ENCODE measurements at regions not wholly inside any gene's neighbourhood (a gene's known extent, or its start where the extent isn't known, plus 50 kb on each side); places are given as distances from the start of the nearest gene placed in this dataset.

DNA sequence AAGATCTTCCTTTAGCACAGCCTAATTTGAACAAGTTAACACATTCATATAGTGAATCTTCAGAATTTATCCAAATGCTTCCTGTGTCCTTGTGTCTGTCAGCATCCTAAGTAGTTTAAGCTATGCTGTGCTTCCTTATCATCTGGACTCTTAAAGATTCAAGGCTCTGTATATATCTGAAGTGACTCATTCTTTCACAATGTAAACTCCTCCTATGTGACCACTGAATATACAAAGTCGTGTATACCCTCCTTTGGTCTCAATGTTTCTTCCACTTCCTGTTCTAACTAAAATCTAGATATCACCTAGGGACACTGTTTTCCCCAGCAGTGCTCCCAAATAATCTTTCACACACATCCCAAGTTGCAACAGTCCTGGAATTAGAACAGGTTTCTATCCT lies 935.7 kb upstream of the NUDT12 start:
- H3K9me1 ChIP-seq (replicated peaks; ENCODE audit: control insufficient read depth, extremely low read depth, insufficient read depth, low read length): no peaks in the 10 kb centered on the region
- no peak for FAIRE-seq
- no peaks in the 10 kb centered on the region for H3K79me2 ChIP-seq (ENCODE audit: control insufficient read depth, insufficient read depth, low read length)
- dilution Hi-C loops (cut with MboI; ENCODE audit: extremely low pct_ligation_motif_present, low sequenced_read_pairs): no loop called here
- H3K27me3 ChIP-seq (ENCODE audit: control insufficient read depth in 2 of 2, insufficient read depth in 2 of 2, low read length in 2 of 2): no peaks in the 10 kb centered on the region
- peak; percentile 39 for TF ChIP-seq FOS (IDR thresholded peaks at IDR 0.05; ENCODE audit: borderline replicate concordance, insufficient read depth, low read length)
- TF ChIP-seq, protein P1, sequence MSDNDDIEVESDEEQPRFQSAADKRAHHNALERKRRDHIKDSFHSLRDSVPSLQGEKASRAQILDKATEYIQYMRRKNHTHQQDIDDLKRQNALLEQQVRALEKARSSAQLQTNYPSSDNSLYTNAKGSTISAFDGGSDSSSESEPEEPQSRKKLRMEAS (IDR thresholded peaks at IDR 0.05; ENCODE audit: insufficient read depth, insufficient read length): no peak
- BruUV-seq (replicated peaks): no TSS peak
- H3K36me3 ChIP-seq (ENCODE audit: control insufficient read depth in 2 of 2, extremely low read depth in 1 of 2, insufficient read depth in 2 of 2, low read length in 2 of 2): no peaks in the 10 kb centered on the region
- H3K9me3 ChIP-seq (replicated peaks; ENCODE audit: control insufficient read depth, insufficient read depth, low read length): no peaks in the 10 kb centered on the region
- no peaks in the 10 kb centered on the region for H4K20me1 ChIP-seq (replicated peaks; ENCODE audit: control insufficient read depth, extremely low read depth, insufficient read depth, low read length)
- H2AFZ ChIP-seq (ENCODE audit: low read depth, low read length): no peak overlapping the region
- H3K4me2 ChIP-seq (ENCODE audit: insufficient read depth, low read length): no peak overlapping the region
- POLR2A ChIA-PET: no interaction called here
- H3K27ac ChIP-seq (ENCODE audit: insufficient read depth, low read depth, low read length): no peak overlapping the region
- no peaks in the 10 kb centered on the region for H3K4me1 ChIP-seq (ENCODE audit: control insufficient read depth, extremely low read depth, insufficient read depth, low read length)
- H3K4me3 ChIP-seq (replicated peaks in 1 of 3; ENCODE audit: insufficient read depth in 1 of 3, low read depth in 1 of 3, low read length in 3 of 3): no peak overlapping the region
- H3K9ac ChIP-seq (replicated peaks; ENCODE audit: extremely low read depth, insufficient read depth, low read length): no peak overlapping the region
- intact Hi-C loops (cut with micrococcal nuclease): no loop called here
- CTCF ChIA-PET: no interaction called here
- DNase-seq (ENCODE audit: low read depth, low spot score): peak; percentile 14

DNA sequence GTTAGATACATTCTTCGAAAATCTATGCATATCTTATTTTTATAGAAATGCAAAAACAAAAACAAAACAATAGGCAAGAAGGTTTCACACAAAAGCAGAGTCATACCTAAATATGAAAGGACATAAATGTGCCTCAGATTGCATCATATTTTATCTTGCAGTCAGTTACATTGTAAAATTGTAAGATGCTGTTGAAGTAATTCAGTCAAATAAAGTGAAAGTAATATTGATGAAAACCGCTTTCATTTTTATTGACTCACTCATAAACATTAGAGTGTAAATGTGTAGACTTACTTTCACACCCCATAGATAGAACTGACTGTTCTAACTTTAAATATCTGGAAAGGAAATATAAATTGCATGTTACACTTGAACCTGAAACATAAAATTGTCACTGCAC lies 931.5 kb upstream of the NUDT12 start:
- no peak overlapping the region for H3K4me3 ChIP-seq (replicated peaks in 1 of 3; ENCODE audit: insufficient read depth in 1 of 3, low read depth in 1 of 3, low read length in 3 of 3)
- no peaks in the 10 kb centered on the region for H3K79me2 ChIP-seq (ENCODE audit: control insufficient read depth, insufficient read depth, low read length)
- no peak for DNase-seq (ENCODE audit: low read depth, low spot score)
- H2AFZ ChIP-seq (ENCODE audit: low read depth, low read length): no peak overlapping the region
- no TSS peak for BruUV-seq (replicated peaks)
- no peak overlapping the region for H3K27ac ChIP-seq (ENCODE audit: insufficient read depth, low read depth, low read length)
- no peaks in the 10 kb centered on the region for H3K27me3 ChIP-seq (ENCODE audit: control insufficient read depth in 2 of 2, insufficient read depth in 2 of 2, low read length in 2 of 2)
- no peak overlapping the region for H3K4me2 ChIP-seq (ENCODE audit: insufficient read depth, low read length)
- H3K9ac ChIP-seq (replicated peaks; ENCODE audit: extremely low read depth, insufficient read depth, low read length): no peak overlapping the region
- dilution Hi-C loops (cut with MboI; ENCODE audit: extremely low pct_ligation_motif_present, low sequenced_read_pairs): no loop called here
- H3K4me1 ChIP-seq (ENCODE audit: control insufficient read depth, extremely low read depth, insufficient read depth, low read length): no peaks in the 10 kb centered on the region
- TF ChIP-seq, protein P1 (IDR thresholded peaks at IDR 0.05; ENCODE audit: insufficient read depth, insufficient read length): no peak
- TF ChIP-seq MYC (IDR thresholded peaks at IDR 0.05; ENCODE audit: low read depth, low read length) (no peak), JUN (IDR thresholded peaks at IDR 0.05; ENCODE audit: borderline replicate concordance, insufficient read depth, insufficient read length, low read depth) (no peak), POLR2AphosphoS5 (IDR thresholded peaks at IDR 0.05; ENCODE audit: insufficient read depth, low read depth, low read length) (no peak), GATA2 (IDR thresholded peaks at IDR 0.05; ENCODE audit: insufficient read depth, insufficient read length, low read depth, low read length) (no peak), POLR2A (IDR thresholded peaks at IDR 0.05; ENCODE audit: low read depth, low read length) (no peak), FOS (IDR thresholded peaks at IDR 0.05; ENCODE audit: borderline replicate concordance, insufficient read depth, low read length) (no peak)
- H4K20me1 ChIP-seq (replicated peaks; ENCODE audit: control insufficient read depth, extremely low read depth, insufficient read depth, low read length): no peaks in the 10 kb centered on the region
- intact Hi-C loops (cut with micrococcal nuclease): no loop called here
- no peaks in the 10 kb centered on the region for H3K36me3 ChIP-seq (ENCODE audit: control insufficient read depth in 2 of 2, extremely low read depth in 1 of 2, insufficient read depth in 2 of 2, low read length in 2 of 2)
- FAIRE-seq: no peak
- no peaks in the 10 kb centered on the region for H3K9me1 ChIP-seq (replicated peaks; ENCODE audit: control insufficient read depth, extremely low read depth, insufficient read depth, low read length)
- no peaks in the 10 kb centered on the region for H3K9me3 ChIP-seq (replicated peaks; ENCODE audit: control insufficient read depth, insufficient read depth, low read length)
- ChIA-PET CTCF (no interaction called here), POLR2A (no interaction called here)

Measured in endothelial cell of umbilical vein (primary cell).